HCT116 (cell line): ENCODE measurements at regions not wholly inside any gene's neighbourhood (a gene's known extent, or its start where the extent isn't known, plus 50 kb on each side); places are given as distances from the start of the nearest gene placed in this dataset.

Experiments used
- ATAC-seq: fragments of 200-7000 bp; cut with Tn5 transposase; 2 replicates; pipeline ENCODE4 v1.9.1; 2020; ENCODE audit warnings: mild to moderate bottlenecking, moderate library complexity
- BruUV-seq: library from RNA; stranded (reverse); fragments of 400-500 nt; replicated peaks from 2 replicates; lab custom pipeline; 2021; lab: Mats Ljungman, UMichigan
- CTCF ChIA-PET: fragments of 300-600 bp; sonication (Branson Sonifier 250); formaldehyde crosslinking; loops from one replicate; lab custom pipeline; 2021; ENCODE audit warnings: antibody characterized with exemption; lab: Charles Lee
- POLR2A ChIA-PET: fragments of 300-600, 350-600 bp; sonication (Branson Sonifier 250); formaldehyde crosslinking; loops from one replicate; lab custom pipeline; 2021; ENCODE audit warnings: antibody characterized with exemption; lab: Charles Lee
- RAD21 ChIA-PET, 2 experiments: fragments of 300-600 bp; sonication (Branson Sonifier 250); formaldehyde crosslinking; loops; one replicate each; lab custom pipeline; 2023; ENCODE audit warnings: low total read pairs in 2 of 2; ENCODE audit not compliant: uncharacterized antibody in 2 of 2, unreplicated experiment in 2 of 2, low non-redundant PET in 1 of 2; lab: Charles Lee
- DNase-seq: peaks from one replicate; pipeline ENCODE4 v3.0.0-alpha.2; 2010; ENCODE audit warnings: low read depth, low spot score
- H2AFZ ChIP-seq: fragments of 200-600 bp; shearing (Covaris generic), sonication (generic); 2 replicates; pipeline ENCODE4 v1.6.1; 2017; ENCODE audit warnings: low read depth, mixed run types, mixed read lengths, antibody characterized with exemption, low read length; ENCODE audit not compliant: poor library complexity, severe bottlenecking
- H3K27ac ChIP-seq: 2 replicates; pipeline ENCODE4 v1.5.1; 2012; ENCODE audit warnings: low read depth, low read length
- H3K27me3 ChIP-seq: fragments of 200-600 bp; sonication (generic); 2 replicates; pipeline ENCODE4 v1.6.1; 2016; ENCODE audit warnings: mixed run types, low read length, mixed read lengths; ENCODE audit not compliant: insufficient read depth
- H3K36me3 ChIP-seq, 2 experiments: fragments of 200-500 bp in 1 of 2; fragments of 200-600 bp in 1 of 2; sonication (Bioruptor generic) in 1 of 2; sonication (generic) in 1 of 2; 2 replicates each; pipeline versions ENCODE4 v1.5.1 to v1.6.1; 2014 to 2016; ENCODE audit warnings: low read length in 2 of 2, inconsistent platforms in 1 of 2, mixed read lengths in 1 of 2, mixed run types in 1 of 2; ENCODE audit not compliant: insufficient read depth in 2 of 2, control insufficient read depth in 1 of 2
- H3K4me1 ChIP-seq, 2 experiments: fragments of 200-600 bp in 1 of 2; sonication (generic) in 1 of 2; 2 replicates each; pipeline versions ENCODE4 v1.5.1 to v1.6.1; 2012 to 2017; ENCODE audit warnings: low read length in 2 of 2, inconsistent platforms in 1 of 2, mild to moderate bottlenecking in 1 of 2, mixed read lengths in 1 of 2, mixed run types in 1 of 2, moderate library complexity in 1 of 2; ENCODE audit not compliant: insufficient read depth in 2 of 2, control insufficient read depth in 1 of 2
- H3K4me2 ChIP-seq: fragments of 200-600 bp; sonication (generic); 2 replicates; pipeline ENCODE4 v1.6.1; 2017; ENCODE audit warnings: mixed run types, low read length, mixed read lengths
- H3K4me3 ChIP-seq, 2 experiments: fragments of 200-600 bp in 1 of 2; sonication (generic) in 1 of 2; replicated peaks in 1 of 2; 2 replicates each; pipeline ENCODE4 v1.5.1; 2011 to 2016; ENCODE audit warnings: low read length in 2 of 2, control low read depth in 1 of 2, low read depth in 1 of 2, mild to moderate bottlenecking in 1 of 2, mixed read lengths in 1 of 2, mixed run types in 1 of 2
- H3K79me2 ChIP-seq: fragments of 200-600 bp; sonication (generic); 2 replicates; pipeline ENCODE4 v1.6.1; 2017; ENCODE audit warnings: mild to moderate bottlenecking, mixed run types, low read length, moderate library complexity, mixed read lengths; ENCODE audit not compliant: insufficient read depth
- H3K9ac ChIP-seq: fragments of 200-600 bp; sonication (generic); 2 replicates; pipeline ENCODE4 v1.6.1; 2016; ENCODE audit warnings: low read length, mixed read lengths
- H3K9me2 ChIP-seq: fragments of 200-600 bp; sonication (generic), shearing (Covaris generic); 2 replicates; pipeline ENCODE4 v1.6.1; 2017; ENCODE audit warnings: mixed run types, mild to moderate bottlenecking, moderate library complexity; ENCODE audit not compliant: insufficient read depth
- H3K9me3 ChIP-seq, 2 experiments: fragments of 200-500 bp in 1 of 2; fragments of 200-600 bp in 1 of 2; sonication (Bioruptor generic) in 1 of 2; sonication (generic) in 1 of 2; 2 replicates each; pipeline ENCODE4 v1.6.1; 2014 to 2017; ENCODE audit warnings: low read length in 2 of 2, mixed read lengths in 2 of 2, inconsistent platforms in 1 of 2, low read depth in 1 of 2, mild to moderate bottlenecking in 1 of 2, mixed run types in 1 of 2, moderate library complexity in 1 of 2; ENCODE audit not compliant: control insufficient read depth in 1 of 2, insufficient read depth in 1 of 2
- H4K20me1 ChIP-seq: fragments of 200-600 bp; sonication (generic), shearing (Covaris generic); 2 replicates; pipeline ENCODE4 v1.6.1; 2017; ENCODE audit warnings: mixed run types, mild to moderate bottlenecking, moderate library complexity; ENCODE audit not compliant: insufficient read depth
- CBX3 ChIP-seq: IDR thresholded peaks from 2 replicates; pipeline ENCODE4 v1.6.1; 2012; ENCODE audit warnings: low read depth
- CTCF ChIP-seq, 3 experiments: fragments of 200-600 bp in 1 of 3; sonication (generic) in 1 of 3; IDR thresholded peaks in 2 of 3; conservative IDR thresholded peaks in 1 of 3; 2 replicates each; pipeline ENCODE4 v1.5.1; 2012 to 2017; ENCODE audit warnings: low read depth in 2 of 3, low read length in 2 of 3, antibody characterized with exemption in 1 of 3, borderline replicate concordance in 1 of 3, control low read depth in 1 of 3, mild to moderate bottlenecking in 1 of 3, mixed read lengths in 1 of 3, mixed run types in 1 of 3, moderate library complexity in 1 of 3; ENCODE audit not compliant: insufficient read depth in 1 of 3
- EZH2phosphoT487 ChIP-seq: fragments of 200-600 bp; IDR thresholded peaks from 2 replicates; pipeline ENCODE4 v1.6.1; 2018; ENCODE audit warnings: antibody characterized with exemption, borderline replicate concordance
- SRF ChIP-seq: IDR thresholded peaks from 2 replicates; pipeline ENCODE4 v1.6.1; 2012; ENCODE audit warnings: low read depth
- ZNF274 ChIP-seq: fragments of 200-500 bp; sonication (Bioruptor generic); IDR thresholded peaks from 2 replicates; pipeline ENCODE4 v1.6.1; 2014; ENCODE audit warnings: mild to moderate bottlenecking, low read depth, low read length, inconsistent platforms
- intact Hi-C: fragments of 100-400 bp; cut with micrococcal nuclease; formaldehyde crosslinking; loops from 2 replicates; pipeline ENCODE4 v1.10.0; 2022

GRCh38 chr2:20533993-20534622 is 87.2 kb downstream of the RHOB start:
- DNase-seq (no peak), ATAC-seq (no peak)
- Histone ChIP-seq H3K36me3 (no peaks in the 10 kb centered on the region), H2AFZ (no peak overlapping the region), H3K9me2 (no peaks in the 10 kb centered on the region), H3K4me1 (peaks cover 0 to 17% of the 10 kb centered on the region in 2 experiments; a peak in 2 of 4 replicates), H3K4me3 (no peak overlapping the region), H3K27ac (no peak overlapping the region), H3K9ac (no peak overlapping the region), H3K4me2 (no peak overlapping the region), H4K20me1 (no peaks in the 10 kb centered on the region), H3K9me3 (no peaks in the 10 kb centered on the region), H3K79me2 (no peaks in the 10 kb centered on the region), H3K27me3 (no peaks in the 10 kb centered on the region)
- POLR2A ChIA-PET = no interaction called here
- TF ChIP-seq SRF (no peak), CBX3 (no peak), ZNF274 (no peak), CTCF (IDR thresholded peaks at IDR 0.05 in 2 of 3, conservative IDR thresholded peaks at IDR 0.05 in 1 of 3; ENCODE audit: borderline replicate concordance in 1 of 3, insufficient read depth in 1 of 3, low read depth in 2 of 3, low read length in 2 of 3) (no peak), EZH2phosphoT487 (no peak)
- intact Hi-C loops = no loop called here
- CTCF ChIA-PET = no interaction called here
- RAD21 ChIA-PET = no interaction called here
- BruUV-seq = no TSS peak
